ENCODE measurements at regions not wholly inside any gene's neighbourhood (a gene's known extent, or its start where the extent isn't known, plus 50 kb on each side); places are given as distances from the start of the nearest gene placed in this dataset.

DNA sequence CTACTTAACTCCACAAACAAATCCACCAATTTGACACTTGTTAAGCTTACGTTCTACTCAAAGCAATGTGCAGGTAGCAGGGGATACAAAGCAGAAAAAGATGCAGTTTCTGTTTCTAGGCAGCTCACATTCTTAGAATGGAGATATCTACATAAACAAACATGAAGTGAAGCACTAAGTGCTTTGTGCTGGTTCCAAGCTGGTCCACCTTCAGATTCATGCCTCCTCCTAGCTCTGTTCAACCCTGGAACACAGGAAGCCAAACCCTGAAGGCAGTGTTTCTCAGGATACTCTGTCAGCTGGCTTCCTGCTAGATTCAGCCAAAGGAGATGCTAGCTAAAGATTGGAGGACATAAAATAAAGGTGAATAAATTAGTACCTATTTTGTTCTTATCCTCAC lies 55.3 kb upstream of the NOL4 start:
- Histone ChIP-seq H3K4me3 (ENCODE audit: control insufficient read depth in 1 of 7, extremely low read depth in 1 of 7, insufficient read depth in 4 of 7, low read depth in 2 of 7, low read length in 6 of 7) (no peak overlapping the region), H3K27ac (ENCODE audit: insufficient read depth in 1 of 2, low read depth in 1 of 2, low read length in 2 of 2, poor library complexity in 1 of 2, severe bottlenecking in 2 of 2) (no peak overlapping the region), H3K36me3 (ENCODE audit: control insufficient read depth in 4 of 4, insufficient read depth in 4 of 4, low read length in 3 of 4) (no peaks in the 10 kb centered on the region), H3K27me3 (replicated peaks in 2 of 5; ENCODE audit: control insufficient read depth in 4 of 5, insufficient read depth in 5 of 5, low read length in 4 of 5) (no peaks in the 10 kb centered on the region), H3K9me3 (ENCODE audit: control extremely low read depth in 1 of 5, control insufficient read depth in 4 of 5, insufficient read depth in 2 of 5, low read depth in 1 of 5, low read length in 4 of 5) (no peaks in the 10 kb centered on the region), H3K4me1 (ENCODE audit: control extremely low read depth in 1 of 4, control insufficient read depth in 4 of 4, insufficient read depth in 4 of 4, low read length in 3 of 4) (no peaks in the 10 kb centered on the region)
- ChIA-PET CTCF (no interaction called here), POLR2A (no interaction called here)
- 100% methylated on average over 1 of the region's 1 CpG for WGBS (ENCODE audit: insufficient coverage)
- no peak for DNase-seq

DNA sequence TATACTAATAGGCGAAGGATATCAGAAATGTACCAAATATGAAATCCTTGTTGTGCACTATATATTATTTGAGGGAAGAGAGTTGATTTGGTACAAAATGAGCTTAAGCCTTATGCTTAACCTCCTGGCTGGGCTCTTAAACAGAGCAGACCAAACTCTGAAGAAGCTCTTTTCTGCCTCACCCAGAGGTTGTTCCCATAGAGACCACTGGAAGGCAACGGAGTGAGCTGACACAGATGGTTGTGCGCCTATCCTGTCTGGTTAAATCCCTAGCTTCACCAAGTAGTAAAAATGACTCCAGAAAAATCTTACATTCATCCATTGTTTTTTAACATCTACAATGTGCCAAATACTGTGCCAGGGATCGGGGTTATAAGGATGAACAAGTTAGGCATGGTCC lies 55.9 kb upstream of the NOL4 start:
- no peak for DNase-seq
- Histone ChIP-seq H3K36me3 (ENCODE audit: control insufficient read depth in 4 of 4, insufficient read depth in 4 of 4, low read length in 3 of 4) (no peaks in the 10 kb centered on the region), H3K4me1 (ENCODE audit: control extremely low read depth in 1 of 4, control insufficient read depth in 4 of 4, insufficient read depth in 4 of 4, low read length in 3 of 4) (no peaks in the 10 kb centered on the region), H3K27ac (ENCODE audit: insufficient read depth in 1 of 2, low read depth in 1 of 2, low read length in 2 of 2, poor library complexity in 1 of 2, severe bottlenecking in 2 of 2) (no peak overlapping the region), H3K27me3 (replicated peaks in 2 of 5; ENCODE audit: control insufficient read depth in 4 of 5, insufficient read depth in 5 of 5, low read length in 4 of 5) (no peaks in the 10 kb centered on the region), H3K9me3 (ENCODE audit: control extremely low read depth in 1 of 5, control insufficient read depth in 4 of 5, insufficient read depth in 2 of 5, low read depth in 1 of 5, low read length in 4 of 5) (no peaks in the 10 kb centered on the region), H3K4me3 (ENCODE audit: control insufficient read depth in 1 of 7, extremely low read depth in 1 of 7, insufficient read depth in 4 of 7, low read depth in 2 of 7, low read length in 6 of 7) (no peak overlapping the region)
- ChIA-PET POLR2A (no interaction called here), CTCF (no interaction called here)
- 92% methylated on average over 2 of the region's 4 CpGs for WGBS (ENCODE audit: insufficient coverage)

GRCh38 chr18:34281290-34281689 lies 56.6 kb upstream of the NOL4 start:
- POLR2A ChIA-PET, result no interaction called here
- CTCF ChIA-PET, result no interaction called here
- Histone ChIP-seq H3K9me3 (ENCODE audit: control extremely low read depth in 1 of 5, control insufficient read depth in 4 of 5, insufficient read depth in 2 of 5, low read depth in 1 of 5, low read length in 4 of 5) (no peaks in the 10 kb centered on the region), H3K27ac (ENCODE audit: insufficient read depth in 1 of 2, low read depth in 1 of 2, low read length in 2 of 2, poor library complexity in 1 of 2, severe bottlenecking in 2 of 2) (no peak overlapping the region), H3K4me3 (ENCODE audit: control insufficient read depth in 1 of 7, extremely low read depth in 1 of 7, insufficient read depth in 4 of 7, low read depth in 2 of 7, low read length in 6 of 7) (no peak overlapping the region), H3K27me3 (replicated peaks in 2 of 5; ENCODE audit: control insufficient read depth in 4 of 5, insufficient read depth in 5 of 5, low read length in 4 of 5) (no peaks in the 10 kb centered on the region), H3K36me3 (ENCODE audit: control insufficient read depth in 4 of 4, insufficient read depth in 4 of 4, low read length in 3 of 4) (no peaks in the 10 kb centered on the region), H3K4me1 (ENCODE audit: control extremely low read depth in 1 of 4, control insufficient read depth in 4 of 4, insufficient read depth in 4 of 4, low read length in 3 of 4) (no peaks in the 10 kb centered on the region)
- DNase-seq, result no peak
- 90% methylated on average over 1 of the region's 2 CpGs for WGBS (ENCODE audit: insufficient coverage)

DNA sequence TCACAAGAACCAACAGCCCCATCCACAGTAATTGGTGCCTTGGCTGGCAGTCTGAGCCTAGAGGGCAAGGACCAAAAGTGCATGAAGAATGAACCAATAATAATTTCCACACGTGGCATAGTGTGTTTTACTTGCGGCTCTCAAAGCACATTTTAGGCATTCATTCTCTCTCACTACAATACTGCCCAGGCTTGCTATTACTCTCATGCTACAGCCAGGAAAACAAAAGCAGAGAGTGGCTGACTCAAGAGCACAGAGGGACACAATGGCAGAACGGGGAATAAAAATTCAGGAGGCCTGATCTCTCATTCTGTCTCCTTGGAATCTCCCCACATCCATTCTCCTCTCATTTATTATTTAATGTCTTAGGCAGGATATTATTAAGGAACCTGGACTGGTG lies 57.0 kb upstream of the NOL4 start:
- POLR2A ChIA-PET, result no interaction called here
- DNase-seq, result no peak
- WGBS (ENCODE audit: insufficient coverage), result 83% methylated on average over 1 of the region's 3 CpGs
- H3K4me1 ChIP-seq (ENCODE audit: control extremely low read depth in 1 of 4, control insufficient read depth in 4 of 4, insufficient read depth in 4 of 4, low read length in 3 of 4), result no peaks in the 10 kb centered on the region
- H3K4me3 ChIP-seq (ENCODE audit: control insufficient read depth in 1 of 7, extremely low read depth in 1 of 7, insufficient read depth in 4 of 7, low read depth in 2 of 7, low read length in 6 of 7), result no peak overlapping the region
- CTCF ChIA-PET, result no interaction called here
- H3K36me3 ChIP-seq (ENCODE audit: control insufficient read depth in 4 of 4, insufficient read depth in 4 of 4, low read length in 3 of 4), result no peaks in the 10 kb centered on the region
- H3K27ac ChIP-seq (ENCODE audit: insufficient read depth in 1 of 2, low read depth in 1 of 2, low read length in 2 of 2, poor library complexity in 1 of 2, severe bottlenecking in 2 of 2), result no peak overlapping the region
- H3K9me3 ChIP-seq (ENCODE audit: control extremely low read depth in 1 of 5, control insufficient read depth in 4 of 5, insufficient read depth in 2 of 5, low read depth in 1 of 5, low read length in 4 of 5), result no peaks in the 10 kb centered on the region
- H3K27me3 ChIP-seq (replicated peaks in 2 of 5; ENCODE audit: control insufficient read depth in 4 of 5, insufficient read depth in 5 of 5, low read length in 4 of 5), result no peaks in the 10 kb centered on the region

DNA sequence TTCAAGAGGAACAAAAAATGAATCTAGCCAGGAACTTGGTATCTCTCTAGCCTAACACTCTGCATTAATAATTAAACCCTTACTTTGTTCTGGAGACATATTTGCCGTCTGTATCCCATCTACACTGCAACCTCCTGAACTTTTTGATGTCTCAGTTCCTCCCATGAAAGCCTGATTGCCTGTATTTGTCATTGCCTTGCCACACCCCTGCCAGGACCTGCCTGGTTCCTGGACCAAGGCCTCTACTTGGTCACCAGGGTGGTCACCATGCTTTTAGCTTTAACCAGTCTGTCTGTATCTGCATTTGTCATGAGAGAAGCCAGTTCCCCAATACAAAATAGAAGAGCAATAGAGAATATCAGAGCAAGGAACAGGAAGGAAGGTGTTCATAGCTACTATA lies 58.8 kb upstream of the NOL4 start:
- H3K4me3 ChIP-seq (ENCODE audit: control insufficient read depth in 1 of 7, extremely low read depth in 1 of 7, insufficient read depth in 4 of 7, low read depth in 2 of 7, low read length in 6 of 7), result no peak overlapping the region
- WGBS (ENCODE audit: insufficient coverage), result 100% methylated on average over 1 of the region's 1 CpG
- H3K36me3 ChIP-seq (ENCODE audit: control insufficient read depth in 4 of 4, insufficient read depth in 4 of 4, low read length in 3 of 4), result no peaks in the 10 kb centered on the region
- CTCF ChIA-PET, result no interaction called here
- H3K4me1 ChIP-seq (ENCODE audit: control extremely low read depth in 1 of 4, control insufficient read depth in 4 of 4, insufficient read depth in 4 of 4, low read length in 3 of 4), result no peaks in the 10 kb centered on the region
- POLR2A ChIA-PET, result no interaction called here
- DNase-seq, result no peak
- peaks cover 0 to 4% (median 2%) of the 10 kb centered on the region in 5 experiments for H3K9me3 ChIP-seq (ENCODE audit: control extremely low read depth in 1 of 5, control insufficient read depth in 4 of 5, insufficient read depth in 2 of 5, low read depth in 1 of 5, low read length in 4 of 5)
- no peaks in the 10 kb centered on the region for H3K27me3 ChIP-seq (replicated peaks in 2 of 5; ENCODE audit: control insufficient read depth in 4 of 5, insufficient read depth in 5 of 5, low read length in 4 of 5)
- H3K27ac ChIP-seq (ENCODE audit: insufficient read depth in 1 of 2, low read depth in 1 of 2, low read length in 2 of 2, poor library complexity in 1 of 2, severe bottlenecking in 2 of 2), result no peak overlapping the region

DNA sequence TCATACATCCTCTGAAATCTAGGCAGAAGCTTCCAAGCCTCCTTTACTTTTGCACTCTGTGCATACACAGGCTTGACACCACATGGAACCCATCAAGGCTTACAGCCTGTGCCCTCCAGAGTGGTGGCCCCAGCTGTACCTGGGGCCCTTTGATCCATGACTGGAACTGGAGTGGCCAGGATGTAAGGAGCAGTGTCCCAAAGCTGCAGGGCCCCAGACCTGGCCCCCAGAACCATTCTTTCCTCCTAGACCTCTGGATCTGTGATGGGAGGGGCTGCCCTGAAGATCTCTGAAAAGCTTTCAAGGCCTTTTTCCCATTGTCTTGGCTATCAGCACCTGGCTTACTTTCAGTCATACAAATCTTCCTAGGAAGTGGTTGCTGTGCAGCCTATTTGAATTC lies 63.1 kb upstream of the NOL4 start:
- no peak overlapping the region for H3K4me3 ChIP-seq (ENCODE audit: control insufficient read depth in 1 of 7, extremely low read depth in 1 of 7, insufficient read depth in 4 of 7, low read depth in 2 of 7, low read length in 6 of 7)
- H3K27ac ChIP-seq (ENCODE audit: insufficient read depth in 1 of 2, low read depth in 1 of 2, low read length in 2 of 2, poor library complexity in 1 of 2, severe bottlenecking in 2 of 2), result no peak overlapping the region
- no peak for DNase-seq
- H3K27me3 ChIP-seq (replicated peaks in 2 of 5; ENCODE audit: control insufficient read depth in 4 of 5, insufficient read depth in 5 of 5, low read length in 4 of 5), result no peaks in the 10 kb centered on the region
- POLR2A ChIA-PET, result no interaction called here
- CTCF ChIA-PET, result no interaction called here
- H3K4me1 ChIP-seq (ENCODE audit: control extremely low read depth in 1 of 4, control insufficient read depth in 4 of 4, insufficient read depth in 4 of 4, low read length in 3 of 4), result no peaks in the 10 kb centered on the region
- peaks cover 0 to 4% (median 3%) of the 10 kb centered on the region in 5 experiments for H3K9me3 ChIP-seq (ENCODE audit: control extremely low read depth in 1 of 5, control insufficient read depth in 4 of 5, insufficient read depth in 2 of 5, low read depth in 1 of 5, low read length in 4 of 5)
- no peaks in the 10 kb centered on the region for H3K36me3 ChIP-seq (ENCODE audit: control insufficient read depth in 4 of 4, insufficient read depth in 4 of 4, low read length in 3 of 4)

GRCh38 chr18:34292594-34292993 lies 67.9 kb upstream of the NOL4 start:
- ChIA-PET POLR2A (no interaction called here), CTCF (no interaction called here)
- no peak overlapping the region for H3K4me3 ChIP-seq (ENCODE audit: control insufficient read depth in 1 of 7, extremely low read depth in 1 of 7, insufficient read depth in 4 of 7, low read depth in 2 of 7, low read length in 6 of 7)
- H3K36me3 ChIP-seq (ENCODE audit: control insufficient read depth in 4 of 4, insufficient read depth in 4 of 4, low read length in 3 of 4), result no peaks in the 10 kb centered on the region
- H3K9me3 ChIP-seq (ENCODE audit: control extremely low read depth in 1 of 5, control insufficient read depth in 4 of 5, insufficient read depth in 2 of 5, low read depth in 1 of 5, low read length in 4 of 5), result peaks cover 0 to 3% (median 3%) of the 10 kb centered on the region in 5 experiments
- 75% methylated on average over 2 of the region's 2 CpGs for WGBS (ENCODE audit: insufficient coverage)
- no peak overlapping the region for H3K27ac ChIP-seq (ENCODE audit: insufficient read depth in 1 of 2, low read depth in 1 of 2, low read length in 2 of 2, poor library complexity in 1 of 2, severe bottlenecking in 2 of 2)
- no peak for DNase-seq
- H3K4me1 ChIP-seq (ENCODE audit: control extremely low read depth in 1 of 4, control insufficient read depth in 4 of 4, insufficient read depth in 4 of 4, low read length in 3 of 4), result no peaks in the 10 kb centered on the region
- H3K27me3 ChIP-seq (replicated peaks in 2 of 5; ENCODE audit: control insufficient read depth in 4 of 5, insufficient read depth in 5 of 5, low read length in 4 of 5), result no peaks in the 10 kb centered on the region

- ChIA-PET CTCF (no interaction called here), POLR2A (no interaction called here)
- Histone ChIP-seq H3K9me3 (ENCODE audit: control extremely low read depth in 1 of 5, control insufficient read depth in 4 of 5, insufficient read depth in 2 of 5, low read depth in 1 of 5, low read length in 4 of 5) (no peaks in the 10 kb centered on the region), H3K36me3 (ENCODE audit: control insufficient read depth in 4 of 4, insufficient read depth in 4 of 4, low read length in 3 of 4) (no peaks in the 10 kb centered on the region), H3K27me3 (replicated peaks in 2 of 5; ENCODE audit: control insufficient read depth in 4 of 5, insufficient read depth in 5 of 5, low read length in 4 of 5) (no peaks in the 10 kb centered on the region), H3K4me1 (ENCODE audit: control extremely low read depth in 1 of 4, control insufficient read depth in 4 of 4, insufficient read depth in 4 of 4, low read length in 3 of 4) (no peaks in the 10 kb centered on the region), H3K27ac (ENCODE audit: insufficient read depth in 1 of 2, low read depth in 1 of 2, low read length in 2 of 2, poor library complexity in 1 of 2, severe bottlenecking in 2 of 2) (no peak overlapping the region), H3K4me3 (ENCODE audit: control insufficient read depth in 1 of 7, extremely low read depth in 1 of 7, insufficient read depth in 4 of 7, low read depth in 2 of 7, low read length in 6 of 7) (no peak overlapping the region)
- no peak for DNase-seq
Observed at GRCh38 chr18:34297287-34297686, 72.6 kb upstream of the NOL4 start.
